ENCODE measurements at regions not wholly inside any gene's neighbourhood (a gene's known extent, or its start where the extent isn't known, plus 50 kb on each side); places are given as distances from the start of the nearest gene placed in this dataset.

DNA sequence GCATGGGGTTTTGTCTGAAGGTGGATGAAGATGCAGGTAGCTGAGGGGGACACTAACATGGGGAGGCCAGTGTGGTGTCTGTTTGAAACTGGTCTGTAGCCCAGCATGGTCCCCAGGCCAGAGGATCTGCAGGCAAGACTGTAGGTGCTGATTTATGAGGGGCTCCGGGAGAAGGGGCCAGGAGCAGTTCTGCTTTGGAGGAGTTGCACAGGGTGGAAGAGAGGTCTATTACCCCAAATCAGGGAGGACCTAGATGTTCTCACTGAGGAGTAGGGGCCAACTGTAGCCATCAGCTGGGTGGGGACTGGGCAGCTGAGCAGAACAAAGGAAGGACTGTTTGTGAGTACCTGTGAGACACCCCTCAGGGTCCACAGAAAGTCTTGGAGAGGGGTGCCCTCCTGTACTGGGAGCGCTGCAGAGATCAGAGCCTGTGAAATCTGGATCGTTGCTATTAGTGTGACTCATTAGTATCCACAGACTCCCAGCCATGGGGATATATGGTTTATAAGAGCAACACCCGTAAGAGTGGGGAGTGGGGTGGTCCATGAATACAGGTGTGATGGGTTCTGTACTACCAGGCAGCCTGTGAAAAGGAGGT, 64.3 kb upstream of the IRF2BP2 start (continued):
- no peak for TF ChIP-seq EGR1 (IDR thresholded peaks at IDR 0.05; ENCODE audit: low read depth)
- TF ChIP-seq, protein P1, sequence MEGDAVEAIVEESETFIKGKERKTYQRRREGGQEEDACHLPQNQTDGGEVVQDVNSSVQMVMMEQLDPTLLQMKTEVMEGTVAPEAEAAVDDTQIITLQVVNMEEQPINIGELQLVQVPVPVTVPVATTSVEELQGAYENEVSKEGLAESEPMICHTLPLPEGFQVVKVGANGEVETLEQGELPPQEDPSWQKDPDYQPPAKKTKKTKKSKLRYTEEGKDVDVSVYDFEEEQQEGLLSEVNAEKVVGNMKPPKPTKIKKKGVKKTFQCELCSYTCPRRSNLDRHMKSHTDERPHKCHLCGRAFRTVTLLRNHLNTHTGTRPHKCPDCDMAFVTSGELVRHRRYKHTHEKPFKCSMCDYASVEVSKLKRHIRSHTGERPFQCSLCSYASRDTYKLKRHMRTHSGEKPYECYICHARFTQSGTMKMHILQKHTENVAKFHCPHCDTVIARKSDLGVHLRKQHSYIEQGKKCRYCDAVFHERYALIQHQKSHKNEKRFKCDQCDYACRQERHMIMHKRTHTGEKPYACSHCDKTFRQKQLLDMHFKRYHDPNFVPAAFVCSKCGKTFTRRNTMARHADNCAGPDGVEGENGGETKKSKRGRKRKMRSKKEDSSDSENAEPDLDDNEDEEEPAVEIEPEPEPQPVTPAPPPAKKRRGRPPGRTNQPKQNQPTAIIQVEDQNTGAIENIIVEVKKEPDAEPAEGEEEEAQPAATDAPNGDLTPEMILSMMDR (IDR thresholded peaks at IDR 0.05 in 2 of 3, conservative IDR thresholded peaks at IDR 0.05 in 1 of 3; ENCODE audit: borderline replicate concordance in 1 of 3, insufficient read depth in 1 of 3, low read depth in 2 of 3, low read length in 2 of 3) = no peak
- no peak for TF ChIP-seq CBX3 (IDR thresholded peaks at IDR 0.05; ENCODE audit: low read depth)
- TF ChIP-seq, protein P2, sequence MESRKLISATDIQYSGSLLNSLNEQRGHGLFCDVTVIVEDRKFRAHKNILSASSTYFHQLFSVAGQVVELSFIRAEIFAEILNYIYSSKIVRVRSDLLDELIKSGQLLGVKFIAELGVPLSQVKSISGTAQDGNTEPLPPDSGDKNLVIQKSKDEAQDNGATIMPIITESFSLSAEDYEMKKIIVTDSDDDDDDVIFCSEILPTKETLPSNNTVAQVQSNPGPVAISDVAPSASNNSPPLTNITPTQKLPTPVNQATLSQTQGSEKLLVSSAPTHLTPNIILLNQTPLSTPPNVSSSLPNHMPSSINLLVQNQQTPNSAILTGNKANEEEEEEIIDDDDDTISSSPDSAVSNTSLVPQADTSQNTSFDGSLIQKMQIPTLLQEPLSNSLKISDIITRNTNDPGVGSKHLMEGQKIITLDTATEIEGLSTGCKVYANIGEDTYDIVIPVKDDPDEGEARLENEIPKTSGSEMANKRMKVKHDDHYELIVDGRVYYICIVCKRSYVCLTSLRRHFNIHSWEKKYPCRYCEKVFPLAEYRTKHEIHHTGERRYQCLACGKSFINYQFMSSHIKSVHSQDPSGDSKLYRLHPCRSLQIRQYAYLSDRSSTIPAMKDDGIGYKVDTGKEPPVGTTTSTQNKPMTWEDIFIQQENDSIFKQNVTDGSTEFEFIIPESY (IDR thresholded peaks at IDR 0.05; ENCODE audit: extremely low read depth, insufficient replicate concordance, low read length) = no peak

DNA sequence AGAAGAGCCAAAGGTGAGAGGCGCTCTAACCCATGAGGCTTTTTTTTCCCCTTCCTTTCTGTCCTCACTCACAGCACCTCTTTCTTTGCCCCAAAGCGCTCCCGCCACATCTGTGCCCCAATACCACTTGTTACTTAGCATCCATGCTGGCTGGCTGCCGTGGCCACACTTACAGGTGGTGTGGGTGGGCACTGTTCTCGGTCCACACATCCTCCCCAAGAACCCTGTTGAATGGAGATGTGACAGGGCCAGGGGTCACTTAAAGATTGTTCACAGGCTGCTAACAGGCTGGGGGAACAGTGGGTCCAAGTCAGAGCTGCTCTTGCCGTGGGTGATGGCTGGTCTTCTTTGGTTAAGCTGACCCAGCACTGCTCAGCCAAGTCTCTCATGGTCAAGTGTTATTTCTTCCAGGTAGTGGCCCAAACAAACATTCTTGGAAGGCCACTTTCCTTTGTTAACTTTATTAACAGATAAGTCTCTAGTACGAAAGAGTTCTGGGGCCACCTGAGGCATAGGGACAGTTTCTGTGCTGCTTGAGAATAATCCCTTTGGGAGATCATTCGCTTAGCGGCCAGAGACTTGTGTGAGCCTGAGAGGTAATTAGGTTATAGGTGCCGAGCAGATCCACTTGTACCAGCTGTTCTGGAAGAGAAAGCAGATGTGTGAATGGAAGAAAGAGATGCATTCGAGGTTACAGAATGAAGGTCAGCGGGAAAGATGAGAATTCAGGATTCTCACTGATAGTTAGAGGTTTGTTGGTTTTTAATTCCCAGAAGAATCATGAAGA, 62.6 kb upstream of the IRF2BP2 start:
- no TSS peak for BruUV-seq (replicated peaks)
- H3K27me3 ChIP-seq (ENCODE audit: insufficient read depth, low read length) = no peaks in the 10 kb centered on the region
- H3K27ac ChIP-seq (ENCODE audit: low read depth, low read length) = no peak overlapping the region
- H3K79me2 ChIP-seq (ENCODE audit: insufficient read depth, low read length) = no peaks in the 10 kb centered on the region
- no peak overlapping the region for H3K9ac ChIP-seq (ENCODE audit: low read length)
- ChIA-PET RAD21 (ENCODE audit: low non-redundant PET in 1 of 2, low total read pairs in 2 of 2, uncharacterized antibody in 2 of 2, unreplicated experiment in 2 of 2) (no interaction called here), POLR2A (no interaction called here), CTCF (no interaction called here)
- no peaks in the 10 kb centered on the region for H3K9me3 ChIP-seq (ENCODE audit: control insufficient read depth in 1 of 2, insufficient read depth in 1 of 2, low read depth in 1 of 2, low read length in 2 of 2)
- no peak for ATAC-seq
- no peaks in the 10 kb centered on the region for H3K36me3 ChIP-seq (ENCODE audit: control insufficient read depth in 1 of 2, insufficient read depth in 2 of 2, low read length in 2 of 2)
- H3K4me2 ChIP-seq (ENCODE audit: low read length) = no peak overlapping the region
- no peak overlapping the region for H3K4me3 ChIP-seq (replicated peaks in 1 of 2; ENCODE audit: low read depth in 1 of 2, low read length in 2 of 2)
- no peak overlapping the region for H2AFZ ChIP-seq (ENCODE audit: low read depth, low read length, poor library complexity, severe bottlenecking)
- no peaks in the 10 kb centered on the region for H3K9me2 ChIP-seq (ENCODE audit: insufficient read depth)
- H3K4me1 ChIP-seq (ENCODE audit: control insufficient read depth in 1 of 2, insufficient read depth in 2 of 2, low read length in 2 of 2) = peaks cover 0 to 10% of the 10 kb centered on the region in 2 experiments; a peak in 1 of 4 replicates
- H4K20me1 ChIP-seq (ENCODE audit: insufficient read depth) = no peaks in the 10 kb centered on the region
- DNase-seq (ENCODE audit: low read depth, low spot score) = no peak
- intact Hi-C loops (cut with micrococcal nuclease) = no loop called here
- TF ChIP-seq FOSL1 (IDR thresholded peaks at IDR 0.05; ENCODE audit: low read depth) (no peak), TCF7L2 (IDR thresholded peaks at IDR 0.05; ENCODE audit: borderline replicate concordance, extremely low read depth, insufficient read depth, insufficient read length) (no peak), ZNF274 (IDR thresholded peaks at IDR 0.05; ENCODE audit: low read depth, low read length) (no peak), ELF1 (IDR thresholded peaks at IDR 0.05; ENCODE audit: borderline replicate concordance, low read depth) (no peak), POLR2A (IDR thresholded peaks at IDR 0.05; ENCODE audit: borderline replicate concordance, extremely low read depth, insufficient read depth, insufficient read length) (no peak), JUND (IDR thresholded peaks at IDR 0.05) (no peak), SRF (IDR thresholded peaks at IDR 0.05; ENCODE audit: low read depth) (no peak), CEBPB (IDR thresholded peaks at IDR 0.05; ENCODE audit: low read depth) (no peak), YY1 (IDR thresholded peaks at IDR 0.05; ENCODE audit: extremely low read depth, insufficient replicate concordance, low read depth, low read length) (no peak), EZH2 (IDR thresholded peaks at IDR 0.05) (no peak), ZFX (IDR thresholded peaks at IDR 0.05) (no peak)
- TF ChIP-seq, protein P2 (IDR thresholded peaks at IDR 0.05; ENCODE audit: extremely low read depth, insufficient replicate concordance, low read length) = no peak
